ENCODE measurements at regions not wholly inside any gene's neighbourhood (a gene's known extent, or its start where the extent isn't known, plus 50 kb on each side); places are given as distances from the start of the nearest gene placed in this dataset.

GRCh38 chr11:92656783-92657182, 312.7 kb upstream of the MTNR1B start:
- ATAC-seq: no peak
- no peak overlapping the region for H3K27ac ChIP-seq
- no peaks in the 10 kb centered on the region for H3K4me1 ChIP-seq
- intact Hi-C loops (cut with DNase I): no loop called here
- H3K9me3 ChIP-seq: no peaks in the 10 kb centered on the region
- no peak for DNase-seq
- TF ChIP-seq POLR2A (IDR thresholded peaks at IDR 0.05): no peak
- TF ChIP-seq CTCF (IDR thresholded peaks at IDR 0.05): no peak
- H3K27me3 ChIP-seq: no peaks in the 10 kb centered on the region
- 42% methylated on average over 2 of the region's 2 CpGs for WGBS (ENCODE audit: insufficient coverage, low coverage, low lambda C conversion rate, missing lambda C conversion rate)
- no peaks in the 10 kb centered on the region for H3K36me3 ChIP-seq
- H3K4me3 ChIP-seq: no peak overlapping the region

DNA sequence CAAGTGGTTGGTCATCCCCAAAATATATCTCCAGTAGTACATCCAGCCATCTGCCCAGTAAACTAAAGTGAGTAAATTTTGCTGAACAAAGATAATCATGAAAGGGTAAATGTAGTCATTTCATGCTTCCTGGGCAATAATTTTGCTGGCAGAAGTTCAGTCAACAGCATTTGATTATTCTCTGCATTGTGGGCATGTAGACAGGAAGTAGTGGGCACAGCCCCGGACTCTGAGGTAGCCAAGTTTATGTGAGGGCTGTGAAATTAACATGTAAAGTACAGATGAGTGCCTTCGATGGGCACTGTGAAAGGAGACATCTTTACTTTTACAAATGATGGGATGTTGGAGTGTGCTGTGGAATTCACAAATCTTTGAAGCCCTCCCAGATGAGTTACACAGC, 312.2 kb upstream of the MTNR1B start:
- Histone ChIP-seq H3K4me1 (no peaks in the 10 kb centered on the region), H3K9me3 (no peaks in the 10 kb centered on the region), H3K36me3 (no peaks in the 10 kb centered on the region), H3K27me3 (no peaks in the 10 kb centered on the region), H3K4me3 (no peak overlapping the region), H3K27ac (no peak overlapping the region)
- intact Hi-C loops (cut with DNase I): no loop called here
- DNase-seq (no peak), ATAC-seq (no peak)
- WGBS (ENCODE audit: insufficient coverage, low coverage, low lambda C conversion rate, missing lambda C conversion rate): 30% methylated on average over 2 of the region's 2 CpGs
- TF ChIP-seq CTCF (IDR thresholded peaks at IDR 0.05) (no peak), POLR2A (IDR thresholded peaks at IDR 0.05) (no peak)

DNA sequence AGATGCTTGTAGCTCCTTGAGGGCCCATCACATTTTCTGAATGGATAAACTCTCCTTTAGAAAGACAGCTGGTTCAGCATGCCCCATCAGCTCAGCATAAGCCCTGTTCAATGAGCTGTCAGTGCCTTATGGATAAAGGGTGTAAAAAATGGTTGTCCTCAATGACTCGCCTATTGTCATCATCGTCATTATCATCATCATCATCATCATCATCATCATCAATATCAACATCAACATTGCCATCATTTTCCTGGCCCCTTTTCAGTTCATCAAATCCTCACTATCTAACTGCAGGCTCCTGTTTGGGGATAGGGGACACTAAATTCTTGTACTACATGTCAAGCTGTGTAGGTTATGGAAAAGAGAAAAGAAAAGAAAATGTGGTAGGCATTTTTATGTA, 310.7 kb upstream of the MTNR1B start:
- Histone ChIP-seq H3K4me1 (no peaks in the 10 kb centered on the region), H3K27ac (no peak overlapping the region), H3K9me3 (no peaks in the 10 kb centered on the region), H3K36me3 (no peaks in the 10 kb centered on the region), H3K4me3 (no peak overlapping the region), H3K27me3 (no peaks in the 10 kb centered on the region)
- no peak for TF ChIP-seq CTCF (IDR thresholded peaks at IDR 0.05)
- no peak for TF ChIP-seq POLR2A (IDR thresholded peaks at IDR 0.05)
- ATAC-seq (no peak), DNase-seq (no peak)
- intact Hi-C loops (cut with DNase I): no loop called here
- WGBS (ENCODE audit: insufficient coverage, low coverage, low lambda C conversion rate, missing lambda C conversion rate): 47% methylated on average over 2 of the region's 2 CpGs

GRCh38 chr11:92659793-92660192, 309.7 kb upstream of the MTNR1B start:
- intact Hi-C loops (cut with DNase I): no loop called here
- TF ChIP-seq POLR2A (IDR thresholded peaks at IDR 0.05): no peak
- no peak for TF ChIP-seq CTCF (IDR thresholded peaks at IDR 0.05)
- DNase-seq (no peak), ATAC-seq (no peak)
- no peak overlapping the region for H3K27ac ChIP-seq
- WGBS (ENCODE audit: insufficient coverage, low coverage, low lambda C conversion rate, missing lambda C conversion rate): 38% methylated on average over 3 of the region's 3 CpGs
- H3K36me3 ChIP-seq: no peaks in the 10 kb centered on the region
- H3K27me3 ChIP-seq: no peaks in the 10 kb centered on the region
- no peak overlapping the region for H3K4me3 ChIP-seq
- no peaks in the 10 kb centered on the region for H3K9me3 ChIP-seq
- H3K4me1 ChIP-seq: no peaks in the 10 kb centered on the region
